Hematopoietic multipotent progenitor cell treated with erythropoietin and hydrocortisone succinate and interleukin-3 and kit ligand, for 4 days (in vitro differentiated cells): ENCODE measurements at regions not wholly inside any gene's neighbourhood (a gene's known extent, or its start where the extent isn't known, plus 50 kb on each side); places are given as distances from the start of the nearest gene placed in this dataset.
"Not testable (repeated sequence)": the region's sequence is repeated elsewhere in the genome, so short reads cannot be mapped to it uniquely, and the experiment has no call there.

Experiments used
- DNase-seq: peaks from one replicate; pipeline ENCODE4 v3.0.0-alpha.2; 2015

GRCh38 chr16:15192813-15193212, 98.7 kb upstream of the RRN3 start:
- DNase-seq, result not testable (repeated sequence)

DNA sequence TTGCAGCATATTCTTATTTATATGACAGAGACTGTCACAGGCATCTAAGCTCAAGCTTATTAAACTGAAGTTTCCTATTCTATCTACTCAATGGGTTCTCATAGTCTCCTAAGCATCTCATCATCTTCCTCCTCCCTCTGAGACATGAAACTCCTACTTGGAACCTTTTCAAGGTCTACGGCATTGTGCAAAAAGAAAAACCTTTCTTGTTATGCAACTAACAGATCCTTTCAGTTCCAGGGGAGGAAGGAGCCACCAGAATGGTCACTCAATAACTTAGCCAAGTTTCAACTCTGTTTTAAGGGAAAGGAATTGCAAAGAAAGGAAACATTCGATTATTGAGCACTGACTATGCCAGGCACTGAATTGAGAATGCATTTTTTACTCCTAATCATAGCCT, 98.1 kb upstream of the RRN3 start:
- not testable (repeated sequence) for DNase-seq

DNA sequence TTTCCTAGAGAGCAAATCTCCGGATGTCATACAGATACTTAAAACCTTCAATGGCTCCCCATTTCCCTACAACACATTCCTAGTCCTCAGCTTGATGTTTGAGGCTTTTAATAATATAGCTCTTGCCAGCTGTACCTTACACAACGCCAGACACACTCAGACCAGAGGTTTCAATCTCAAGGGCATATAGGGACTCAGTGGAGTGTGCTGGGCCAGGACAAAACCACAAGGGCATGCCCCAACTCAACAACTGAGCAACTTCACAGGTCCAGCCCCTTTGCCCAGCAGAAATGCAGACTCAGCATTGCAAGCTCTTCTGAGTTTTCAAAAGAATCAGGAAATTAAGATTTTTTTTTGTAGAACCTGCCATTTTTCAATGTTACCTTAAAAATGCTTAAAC, 95.4 kb upstream of the RRN3 start:
- not testable (repeated sequence) for DNase-seq
